ENCODE measurements at regions not wholly inside any gene's neighbourhood (a gene's known extent, or its start where the extent isn't known, plus 50 kb on each side); places are given as distances from the start of the nearest gene placed in this dataset.
A peak's percentile ranks its signal among the peaks of the same experiment; 100 is the strongest.

- no peak for DNase-seq (ENCODE audit: low spot score)
Measured at GRCh38 chr6:146903451-146903850, 300.8 kb upstream of the STXBP5 start.

GRCh38 chr6:146904596-146904995 is 299.6 kb upstream of the STXBP5 start:
- DNase-seq (ENCODE audit: low spot score), result no peak

GRCh38 chr6:146905181-146905704 is 299.0 kb upstream of the STXBP5 start:
- no peak for DNase-seq (ENCODE audit: low spot score)

GRCh38 chr6:146908786-146909185 is 295.4 kb upstream of the STXBP5 start:
- no peak for DNase-seq (ENCODE audit: low spot score)

GRCh38 chr6:146909376-146909775 is 294.8 kb upstream of the STXBP5 start:
- DNase-seq (ENCODE audit: low spot score), result no peak

GRCh38 chr6:146909886-146910285 is 294.3 kb upstream of the STXBP5 start:
- no peak for DNase-seq (ENCODE audit: low spot score)

DNA sequence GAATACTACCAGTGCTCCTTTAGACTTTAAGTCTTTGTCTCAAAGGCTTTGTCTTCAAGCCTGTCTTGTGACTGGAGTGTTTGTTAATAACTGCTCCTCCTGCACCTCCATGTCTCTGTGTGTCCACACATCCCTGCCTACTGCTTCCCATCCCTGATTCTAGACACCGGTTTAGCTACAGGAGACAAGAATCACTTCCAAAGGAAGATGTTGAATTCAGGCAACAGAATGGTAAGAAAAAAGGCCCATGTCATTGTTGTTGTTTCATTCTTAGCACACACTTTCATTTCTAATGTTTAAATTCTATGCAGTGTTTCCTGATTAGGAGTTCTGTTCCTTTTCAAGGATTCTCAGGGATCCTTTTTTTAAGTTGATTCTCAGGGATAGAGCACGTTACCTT is 293.6 kb upstream of the STXBP5 start:
- no peak for DNase-seq (ENCODE audit: low spot score)

GRCh38 chr6:146911635-146912215 is 292.5 kb upstream of the STXBP5 start:
- no peak for DNase-seq (ENCODE audit: low spot score)

GRCh38 chr6:146912730-146913685 is 291.2 kb upstream of the STXBP5 start:
- no peak for DNase-seq (ENCODE audit: low spot score)

GRCh38 chr6:146913842-146914488 is 290.3 kb upstream of the STXBP5 start:
- DNase-seq (ENCODE audit: low spot score), result peak; percentile 35

DNA sequence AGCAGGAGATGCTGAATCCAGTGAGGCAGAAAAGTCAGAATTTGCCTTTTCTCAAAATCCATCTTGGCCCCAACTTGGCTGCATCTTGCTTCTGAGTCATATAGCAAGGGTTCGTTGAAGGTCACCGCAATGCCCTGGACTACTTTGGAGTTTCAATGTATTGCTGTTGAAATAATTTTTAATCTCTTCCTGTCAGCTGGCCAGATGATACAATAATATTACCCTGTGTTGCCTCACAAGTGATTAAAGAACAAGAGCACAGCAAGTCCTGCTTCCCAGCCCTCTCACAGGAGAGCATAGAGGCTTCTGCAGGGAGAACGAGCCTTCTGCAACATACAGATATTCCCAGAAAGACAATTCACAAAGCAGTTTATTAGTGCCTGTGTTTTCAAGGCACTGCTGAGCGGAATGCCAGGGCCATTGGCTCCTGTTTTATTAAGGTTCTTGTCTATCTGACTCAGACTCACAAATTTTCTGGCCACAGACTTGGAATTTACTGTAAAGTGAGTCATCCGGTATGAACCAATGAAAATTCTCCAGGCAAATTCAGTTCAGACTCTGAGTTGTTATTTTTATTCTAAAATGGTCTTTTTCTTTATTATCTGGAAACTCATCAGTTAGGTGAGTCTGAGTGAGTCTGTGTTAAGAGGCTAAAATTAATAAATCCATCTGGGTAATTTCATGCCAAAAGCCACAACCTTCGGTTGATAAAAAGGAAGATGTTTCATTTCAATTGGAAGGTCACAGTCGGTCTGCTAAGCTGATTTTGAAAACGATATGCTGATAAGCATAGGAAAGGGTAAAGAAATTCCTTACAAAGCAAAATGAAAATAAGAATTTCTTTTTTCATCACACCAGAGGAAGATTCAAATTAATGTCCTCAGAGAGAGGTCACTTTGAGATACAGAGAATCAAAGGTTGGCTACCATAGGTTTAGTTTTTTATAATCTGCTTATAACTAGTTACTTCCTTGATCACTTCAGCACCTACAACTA is 289.4 kb upstream of the STXBP5 start:
- no peak for DNase-seq (ENCODE audit: low spot score)

DNA sequence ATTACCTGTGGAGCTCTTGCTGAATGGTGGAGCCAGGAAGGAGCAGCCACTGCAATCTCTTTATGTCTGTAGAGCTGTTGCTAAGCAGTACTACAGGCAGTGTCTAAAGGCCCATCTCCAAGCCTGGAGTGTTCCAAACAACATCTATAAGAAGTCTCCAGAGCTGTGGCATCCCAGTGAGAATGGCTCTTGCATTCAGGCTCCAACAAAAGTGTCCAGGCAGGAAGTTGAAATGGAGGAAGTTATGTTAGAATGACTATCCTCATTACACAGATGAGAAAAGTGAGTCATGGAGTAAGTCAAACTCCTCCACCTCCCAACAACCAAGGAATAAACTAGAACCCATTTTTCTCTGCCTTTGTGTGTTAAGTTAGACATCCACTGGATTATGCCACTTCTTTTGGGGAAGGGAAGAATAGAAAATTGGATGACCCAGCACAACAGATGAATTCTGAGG is 288.5 kb upstream of the STXBP5 start:
- no peak for DNase-seq (ENCODE audit: low spot score)

- DNase-seq (ENCODE audit: low spot score), result no peak
Measured at GRCh38 chr6:146916435-146917025, 287.7 kb upstream of the STXBP5 start.

GRCh38 chr6:146917182-146917581 is 287.0 kb upstream of the STXBP5 start:
- no peak for DNase-seq (ENCODE audit: low spot score)

DNA sequence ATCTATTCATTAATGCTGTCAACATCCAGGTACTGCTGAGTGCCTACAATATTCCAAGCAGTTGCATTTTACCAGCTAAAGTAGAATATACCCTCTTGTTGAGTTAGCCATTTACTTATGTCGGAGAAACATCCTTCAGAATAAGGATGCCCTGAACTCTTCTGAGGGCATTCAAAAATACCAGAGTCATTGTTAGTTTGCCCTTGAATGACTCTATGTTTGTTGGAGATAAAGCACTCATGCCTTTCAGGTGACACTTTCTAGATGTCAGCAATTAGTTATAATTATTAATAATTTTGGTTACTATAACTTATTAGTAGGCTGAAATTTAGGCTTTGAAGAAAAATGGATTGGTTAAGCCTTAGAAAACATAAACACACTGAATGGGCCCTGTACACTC is 286.2 kb upstream of the STXBP5 start:
- DNase-seq (ENCODE audit: low spot score), result no peak

GRCh38 chr6:146919017-146919416 is 285.2 kb upstream of the STXBP5 start:
- DNase-seq (ENCODE audit: low spot score), result no peak

GRCh38 chr6:146923205-146923833 is 280.9 kb upstream of the STXBP5 start:
- no peak for DNase-seq (ENCODE audit: low spot score)

DNA sequence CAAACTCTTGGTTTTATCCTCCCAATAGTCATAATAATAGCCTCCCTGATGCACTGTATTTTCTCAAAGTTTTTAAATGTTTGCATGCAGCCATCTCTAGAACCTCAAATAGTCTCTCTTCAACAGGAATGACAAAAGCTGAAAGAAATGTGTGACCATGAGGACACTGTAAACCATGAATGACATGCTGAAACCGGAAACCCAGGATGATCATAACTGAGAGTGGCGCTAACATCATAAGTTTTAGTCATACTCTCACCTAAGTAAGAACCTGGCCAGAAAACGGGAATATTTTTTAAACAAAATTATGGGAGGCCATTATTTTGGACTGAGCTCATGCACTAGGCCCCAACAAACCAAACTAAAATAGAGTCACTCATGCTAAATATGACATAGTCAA is 278.4 kb upstream of the STXBP5 start:
- peak; percentile 7 for DNase-seq (ENCODE audit: low spot score)

- no peak for DNase-seq (ENCODE audit: low spot score)
Measured at GRCh38 chr6:146928503-146928902, 275.7 kb upstream of the STXBP5 start.

GRCh38 chr6:146931214-146931613 is 273.0 kb upstream of the STXBP5 start:
- no peak for DNase-seq (ENCODE audit: low spot score)

DNA sequence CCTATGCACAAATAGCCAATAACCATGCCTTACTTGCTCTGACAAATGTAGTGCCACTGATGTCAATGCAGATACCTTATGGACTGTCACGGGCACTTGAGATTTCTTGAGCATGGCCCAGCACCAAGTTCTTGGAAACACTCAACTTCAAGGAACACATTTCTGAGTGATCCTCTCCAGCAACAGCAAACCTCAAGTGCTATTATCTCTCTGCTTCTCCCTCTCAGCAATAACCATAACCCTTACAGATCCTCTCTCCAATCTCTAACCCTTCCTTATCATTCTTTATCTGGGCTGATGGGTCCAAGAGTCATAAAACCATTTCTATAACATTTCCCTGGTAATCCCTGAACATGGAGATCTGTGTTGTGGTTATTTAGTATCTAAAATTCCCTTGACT is 266.9 kb upstream of the STXBP5 start:
- no peak for DNase-seq (ENCODE audit: low spot score)
